ENCODE measurements at regions not wholly inside any gene's neighbourhood (a gene's known extent, or its start where the extent isn't known, plus 50 kb on each side); places are given as distances from the start of the nearest gene placed in this dataset.

DNA sequence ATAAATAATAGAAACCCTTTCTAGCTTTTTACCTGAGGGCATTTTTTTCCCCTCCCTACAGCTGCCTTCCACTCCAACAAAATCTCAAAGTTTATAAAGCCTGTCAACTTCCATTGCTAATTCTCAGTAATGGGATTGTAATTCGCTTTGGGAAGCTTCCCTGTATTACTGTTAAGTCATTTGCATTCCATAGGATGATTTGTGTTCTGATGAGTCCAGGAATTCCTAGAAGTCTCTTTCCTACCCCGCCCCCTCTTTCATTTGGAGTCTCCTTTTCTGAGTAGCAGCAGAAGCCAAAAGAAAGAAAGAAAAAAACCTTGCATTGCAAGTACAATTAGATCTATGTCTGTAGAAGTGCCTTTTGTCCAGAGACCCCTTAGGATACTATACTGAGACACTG lies 1033.3 kb downstream of the IGSF11 start:
- Histone ChIP-seq H3K27ac (no peak overlapping the region), H3K4me3 (no peak overlapping the region)
- no peak for DNase-seq (ENCODE audit: low spot score)
- TF ChIP-seq, protein P1, sequence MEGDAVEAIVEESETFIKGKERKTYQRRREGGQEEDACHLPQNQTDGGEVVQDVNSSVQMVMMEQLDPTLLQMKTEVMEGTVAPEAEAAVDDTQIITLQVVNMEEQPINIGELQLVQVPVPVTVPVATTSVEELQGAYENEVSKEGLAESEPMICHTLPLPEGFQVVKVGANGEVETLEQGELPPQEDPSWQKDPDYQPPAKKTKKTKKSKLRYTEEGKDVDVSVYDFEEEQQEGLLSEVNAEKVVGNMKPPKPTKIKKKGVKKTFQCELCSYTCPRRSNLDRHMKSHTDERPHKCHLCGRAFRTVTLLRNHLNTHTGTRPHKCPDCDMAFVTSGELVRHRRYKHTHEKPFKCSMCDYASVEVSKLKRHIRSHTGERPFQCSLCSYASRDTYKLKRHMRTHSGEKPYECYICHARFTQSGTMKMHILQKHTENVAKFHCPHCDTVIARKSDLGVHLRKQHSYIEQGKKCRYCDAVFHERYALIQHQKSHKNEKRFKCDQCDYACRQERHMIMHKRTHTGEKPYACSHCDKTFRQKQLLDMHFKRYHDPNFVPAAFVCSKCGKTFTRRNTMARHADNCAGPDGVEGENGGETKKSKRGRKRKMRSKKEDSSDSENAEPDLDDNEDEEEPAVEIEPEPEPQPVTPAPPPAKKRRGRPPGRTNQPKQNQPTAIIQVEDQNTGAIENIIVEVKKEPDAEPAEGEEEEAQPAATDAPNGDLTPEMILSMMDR (IDR thresholded peaks at IDR 0.05), result no peak

DNA sequence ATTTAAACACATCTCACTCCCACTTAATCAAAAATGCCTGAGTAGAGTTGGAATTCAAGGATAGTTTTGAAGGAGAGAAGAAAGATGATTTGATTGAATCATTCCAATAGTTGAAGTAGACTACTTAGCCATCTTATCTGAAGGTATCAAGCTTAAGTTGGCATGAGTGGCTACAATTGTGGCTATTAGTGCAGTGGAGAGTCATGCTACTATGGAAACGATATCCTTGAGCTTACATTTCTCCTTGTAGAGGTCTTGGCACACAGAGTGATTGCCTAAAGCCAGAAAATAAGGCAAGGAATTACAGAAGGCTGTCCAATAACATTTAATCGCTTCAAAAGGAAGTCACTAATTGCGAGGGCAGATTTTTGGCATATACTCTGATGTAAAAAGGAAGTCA lies 1022.7 kb downstream of the IGSF11 start:
- no peak for DNase-seq (ENCODE audit: low spot score)
- TF ChIP-seq, protein P1 (IDR thresholded peaks at IDR 0.05), result no peak
- no peak overlapping the region for H3K27ac ChIP-seq
- H3K4me3 ChIP-seq, result no peak overlapping the region

DNA sequence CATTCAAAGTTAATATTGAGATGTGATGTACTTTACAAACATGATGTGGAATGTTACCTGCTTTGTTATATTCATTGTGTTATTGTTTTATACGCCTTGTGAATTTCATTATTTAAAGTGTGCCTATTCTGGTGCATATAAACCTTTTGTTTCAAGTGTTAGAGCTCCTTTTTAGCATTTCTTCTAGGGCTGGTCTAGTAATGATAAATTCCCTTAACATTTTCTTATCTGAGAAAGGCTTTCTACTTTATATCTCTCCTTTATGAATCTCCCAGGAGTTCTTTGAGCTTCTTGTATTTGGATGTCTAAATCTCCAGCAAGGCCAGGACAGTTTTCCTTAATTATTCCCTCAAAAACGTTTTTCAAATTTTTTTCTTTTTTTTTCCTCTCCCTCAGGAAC lies 1005.6 kb downstream of the IGSF11 start:
- Histone ChIP-seq H3K4me3 (no peak overlapping the region), H3K27ac (no peak overlapping the region)
- TF ChIP-seq, protein P1 (IDR thresholded peaks at IDR 0.05), result no peak
- no peak for DNase-seq (ENCODE audit: low spot score)

DNA sequence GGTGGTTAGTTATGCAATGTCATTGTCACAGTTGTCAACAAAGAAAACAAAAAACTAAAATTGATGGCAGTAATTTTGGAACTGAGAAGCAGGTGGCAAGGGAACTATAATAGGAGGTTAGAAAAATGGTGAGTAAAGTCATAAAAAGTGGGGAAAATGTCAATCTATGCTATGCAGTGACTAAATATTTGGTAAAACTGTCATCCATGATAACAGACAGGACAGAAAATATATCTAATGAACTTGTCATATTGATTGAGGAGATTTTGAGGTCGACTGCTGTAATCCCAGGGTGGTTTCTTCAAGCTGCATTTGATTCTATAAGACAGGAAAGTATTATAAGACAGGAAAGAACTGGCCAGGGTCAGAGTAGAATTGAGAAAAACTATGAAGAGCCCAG lies 998.4 kb downstream of the IGSF11 start:
- no peak overlapping the region for H3K4me3 ChIP-seq
- DNase-seq (ENCODE audit: low spot score), result no peak
- H3K27ac ChIP-seq, result no peak overlapping the region
- TF ChIP-seq, protein P1 (IDR thresholded peaks at IDR 0.05), result no peak

DNA sequence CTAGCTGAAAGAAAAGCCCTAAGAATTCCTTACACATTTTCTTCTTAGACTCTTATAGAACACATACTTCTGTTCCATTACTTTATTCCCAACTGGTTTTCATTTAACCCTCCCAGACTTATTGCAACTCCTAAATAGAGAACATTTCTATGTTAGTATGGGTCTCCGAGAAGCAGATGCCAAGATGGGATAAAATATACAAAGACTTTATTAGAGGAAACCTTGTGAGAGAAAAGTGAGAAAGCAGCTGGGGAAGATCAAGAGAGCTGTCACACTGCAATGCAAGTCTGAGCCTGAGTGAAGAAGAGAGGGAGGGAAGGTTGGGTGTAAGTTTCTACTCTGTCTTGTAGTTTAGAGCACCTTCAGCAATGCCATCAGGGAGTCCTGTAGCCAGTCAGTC lies 979.3 kb downstream of the IGSF11 start:
- DNase-seq (ENCODE audit: low spot score), result no peak
- Histone ChIP-seq H3K4me3 (no peak overlapping the region), H3K27ac (no peak overlapping the region)
- TF ChIP-seq, protein P1 (IDR thresholded peaks at IDR 0.05), result no peak

DNA sequence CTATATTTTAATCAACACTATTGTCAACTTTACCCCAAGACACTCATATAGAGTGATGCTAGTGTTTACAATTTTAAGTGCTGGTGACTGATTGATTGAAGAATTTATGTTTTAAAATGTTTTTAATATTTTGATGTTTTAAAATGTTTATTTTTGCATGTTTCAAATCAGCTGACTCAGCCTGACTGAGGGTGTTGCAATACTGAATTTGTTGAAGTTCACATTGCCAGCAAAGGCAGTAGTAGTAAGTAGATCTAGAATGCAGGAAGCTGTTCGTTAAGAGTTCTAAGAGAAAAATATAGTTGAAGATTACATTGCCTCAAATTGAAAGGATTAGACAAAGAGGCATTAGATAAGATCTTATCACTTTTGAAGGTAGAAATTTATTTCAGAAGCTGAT lies 977.6 kb downstream of the IGSF11 start:
- H3K27ac ChIP-seq, result no peak overlapping the region
- no peak for DNase-seq (ENCODE audit: low spot score)
- TF ChIP-seq, protein P1 (IDR thresholded peaks at IDR 0.05), result no peak
- no peak overlapping the region for H3K4me3 ChIP-seq

DNA sequence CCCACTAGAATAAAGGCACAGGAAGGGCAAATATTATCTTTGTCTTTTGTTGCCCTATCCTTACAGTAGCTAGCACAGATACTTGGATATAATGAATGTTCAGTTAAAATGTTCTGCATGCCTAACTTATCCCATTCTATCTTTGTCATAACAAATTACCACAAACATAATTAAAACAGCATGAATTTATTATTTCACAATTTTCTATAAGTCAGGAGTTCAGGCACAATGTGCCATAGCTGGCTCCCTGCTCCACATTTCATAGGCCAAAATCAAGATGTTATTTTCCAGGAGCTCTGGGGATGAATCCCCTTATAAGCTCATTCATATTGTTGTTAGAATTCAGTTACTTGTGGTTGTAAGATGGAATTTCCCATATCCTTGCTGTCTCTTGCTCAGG lies 975.5 kb downstream of the IGSF11 start:
- Histone ChIP-seq H3K4me3 (no peak overlapping the region), H3K27ac (no peak overlapping the region)
- TF ChIP-seq, protein P1 (IDR thresholded peaks at IDR 0.05), result no peak
- DNase-seq (ENCODE audit: low spot score), result no peak

Data from coronary artery (tissue), 2 donors.